Mesothelial cell of epicardium (in vitro differentiated cells): ENCODE measurements at regions not wholly inside any gene's neighbourhood (a gene's known extent, or its start where the extent isn't known, plus 50 kb on each side); places are given as distances from the start of the nearest gene placed in this dataset.

Source experiments
- DNase-seq, 2 experiments: peaks; one replicate each; pipeline ENCODE4 v3.0.0; 2021; ENCODE audit warnings: low spot score in 2 of 2; ENCODE audit not compliant: unreplicated experiment in 2 of 2
- H3K27ac Mint-ChIP-seq: 2 replicates; pipeline ENCODE4 v1.8.0; 2021; ENCODE audit warnings: mixed read lengths
- H3K27me3 Mint-ChIP-seq: 2 replicates; pipeline ENCODE4 v1.8.0; 2021; ENCODE audit warnings: low read depth, mixed read lengths
- H3K36me3 Mint-ChIP-seq: 2 replicates; pipeline ENCODE4 v1.8.0; 2021; ENCODE audit warnings: mixed read lengths
- H3K4me1 Mint-ChIP-seq: 2 replicates; pipeline ENCODE4 v1.8.0; 2021; ENCODE audit warnings: mixed read lengths
- H3K4me3 Mint-ChIP-seq: 2 replicates; pipeline ENCODE4 v1.8.0; 2021; ENCODE audit warnings: mild to moderate bottlenecking, moderate library complexity, mixed read lengths
- H3K9me3 Mint-ChIP-seq: 2 replicates; pipeline ENCODE4 v1.8.0; 2021; ENCODE audit warnings: mixed read lengths
- CTCF ChIP-seq: fragments of 200-600 bp; sonication (generic); IDR thresholded peaks from one replicate; pipeline ENCODE4 v1.5.0; 2021; ENCODE audit warnings: antibody characterized with exemption; ENCODE audit not compliant: unreplicated experiment

GRCh38 chr2:54058449-54058848, 57.0 kb upstream of the ACYP2 start:
- no peaks in the 10 kb centered on the region for H3K4me1 Mint-ChIP-seq
- H3K4me3 Mint-ChIP-seq: no peak overlapping the region
- peaks cover 23% of the 10 kb centered on the region for H3K9me3 Mint-ChIP-seq
- peaks cover 37% of the 10 kb centered on the region for H3K36me3 Mint-ChIP-seq
- H3K27ac Mint-ChIP-seq: no peak overlapping the region
- TF ChIP-seq CTCF: no peak
- DNase-seq: no peak
- no peaks in the 10 kb centered on the region for H3K27me3 Mint-ChIP-seq

- Mint-ChIP-seq H3K36me3 (peaks cover 46% of the 10 kb centered on the region), H3K27ac (no peak overlapping the region), H3K4me1 (no peaks in the 10 kb centered on the region), H3K4me3 (no peak overlapping the region), H3K27me3 (no peaks in the 10 kb centered on the region), H3K9me3 (peaks cover 25% of the 10 kb centered on the region)
- TF ChIP-seq CTCF: no peak
- no peak for DNase-seq
Observed at GRCh38 chr2:54054774-54055173, 60.6 kb upstream of the ACYP2 start.

- no peak for TF ChIP-seq CTCF
- Mint-ChIP-seq H3K36me3 (peaks cover 42% of the 10 kb centered on the region), H3K9me3 (peaks cover 21% of the 10 kb centered on the region), H3K4me3 (no peak overlapping the region), H3K4me1 (peaks cover 2% of the 10 kb centered on the region), H3K27me3 (no peaks in the 10 kb centered on the region), H3K27ac (no peak overlapping the region)
- DNase-seq: no peak
Observed at GRCh38 chr2:54054271-54054670, 61.1 kb upstream of the ACYP2 start.

GRCh38 chr2:54053830-54054229, 61.6 kb upstream of the ACYP2 start:
- Mint-ChIP-seq H3K4me1 (peaks cover 3% of the 10 kb centered on the region), H3K27me3 (no peaks in the 10 kb centered on the region), H3K27ac (no peak overlapping the region), H3K9me3 (peaks cover 19% of the 10 kb centered on the region), H3K36me3 (peaks cover 39% of the 10 kb centered on the region), H3K4me3 (no peak overlapping the region)
- TF ChIP-seq CTCF: no peak
- DNase-seq: no peak

- Mint-ChIP-seq H3K27me3 (no peaks in the 10 kb centered on the region), H3K27ac (no peak overlapping the region), H3K4me1 (peaks cover 3% of the 10 kb centered on the region), H3K4me3 (no peak overlapping the region), H3K9me3 (peaks cover 12% of the 10 kb centered on the region), H3K36me3 (peaks cover 34% of the 10 kb centered on the region)
- no peak for TF ChIP-seq CTCF
- no peak for DNase-seq
Observed at GRCh38 chr2:54052825-54053718, 62.3 kb upstream of the ACYP2 start.
